HG02610 (cell line): ENCODE measurements at regions not wholly inside any gene's neighbourhood (a gene's known extent, or its start where the extent isn't known, plus 50 kb on each side); places are given as distances from the start of the nearest gene placed in this dataset.

Experiments
- ATAC-seq: cut with Tn5 transposase; IDR thresholded peaks from one replicate; pipeline ENCODE4 v1.9.1; 2021; ENCODE audit warnings: mild to moderate bottlenecking, moderate library complexity; ENCODE audit not compliant: unreplicated experiment

GRCh38 chr6:9428421-9429172 lies 986.3 kb downstream of the TFAP2A start:
- no peak for ATAC-seq

- no peak for ATAC-seq
Observed at GRCh38 chr6:9422138-9422537, 986.8 kb upstream of the SLC35B3 start.

GRCh38 chr6:9420316-9421015 lies 985.1 kb upstream of the SLC35B3 start:
- ATAC-seq = no peak

GRCh38 chr6:9417400-9417799 lies 982.1 kb upstream of the SLC35B3 start:
- ATAC-seq = no peak

- peak; percentile 80 for ATAC-seq
Observed at GRCh38 chr6:9412951-9413559, 977.7 kb upstream of the SLC35B3 start.

GRCh38 chr6:9409126-9409525 lies 973.8 kb upstream of the SLC35B3 start:
- ATAC-seq = no peak

- no peak for ATAC-seq
Observed at GRCh38 chr6:9408402-9409117, 973.2 kb upstream of the SLC35B3 start.

GRCh38 chr6:9405825-9406224 lies 970.5 kb upstream of the SLC35B3 start:
- no peak for ATAC-seq

GRCh38 chr6:9405369-9405768 lies 970.0 kb upstream of the SLC35B3 start:
- no peak for ATAC-seq

GRCh38 chr6:9404351-9405146 lies 969.2 kb upstream of the SLC35B3 start:
- ATAC-seq = no peak

GRCh38 chr6:9403736-9404135 lies 968.4 kb upstream of the SLC35B3 start:
- no peak for ATAC-seq

- no peak for ATAC-seq
Observed at GRCh38 chr6:9401960-9402359, 966.6 kb upstream of the SLC35B3 start.

GRCh38 chr6:9399916-9400315 lies 964.6 kb upstream of the SLC35B3 start:
- no peak for ATAC-seq

GRCh38 chr6:9398767-9399373 lies 963.5 kb upstream of the SLC35B3 start:
- no peak for ATAC-seq

GRCh38 chr6:9398071-9398766 lies 962.9 kb upstream of the SLC35B3 start:
- ATAC-seq = no peak

GRCh38 chr6:9388596-9388995 lies 953.3 kb upstream of the SLC35B3 start:
- no peak for ATAC-seq

- no peak for ATAC-seq
Observed at GRCh38 chr6:9380568-9380967, 945.2 kb upstream of the SLC35B3 start.

GRCh38 chr6:9373308-9373707 lies 938.0 kb upstream of the SLC35B3 start:
- no peak for ATAC-seq

- no peak for ATAC-seq
Observed at GRCh38 chr6:9370480-9370879, 935.1 kb upstream of the SLC35B3 start.

GRCh38 chr6:9365378-9365777 lies 930.0 kb upstream of the SLC35B3 start:
- ATAC-seq = no peak
